Progenitor cell of endocrine pancreas (in vitro differentiated cells): ENCODE measurements at regions not wholly inside any gene's neighbourhood (a gene's known extent, or its start where the extent isn't known, plus 50 kb on each side); places are given as distances from the start of the nearest gene placed in this dataset.

ENCODE experiments used
- DNase-seq: peaks from one replicate; pipeline ENCODE4 v3.0.0; 2021; ENCODE audit warnings: low spot score; ENCODE audit not compliant: unreplicated experiment
- H3K27ac Mint-ChIP-seq: 2 replicates; pipeline ENCODE4 v1.8.0; 2021; ENCODE audit warnings: mild to moderate bottlenecking, moderate library complexity, mixed read lengths
- H3K27me3 Mint-ChIP-seq: 2 replicates; pipeline ENCODE4 v1.8.0; 2021; ENCODE audit warnings: mixed read lengths
- H3K36me3 Mint-ChIP-seq: 2 replicates; pipeline ENCODE4 v1.8.0; 2022; ENCODE audit warnings: mixed read lengths; ENCODE audit not compliant: insufficient read depth
- H3K4me1 Mint-ChIP-seq: 2 replicates; pipeline ENCODE4 v1.8.0; 2021; ENCODE audit warnings: low read depth, mixed read lengths
- H3K4me3 Mint-ChIP-seq: 2 replicates; pipeline ENCODE4 v1.8.0; 2021; ENCODE audit warnings: low read depth, mild to moderate bottlenecking, moderate library complexity, mixed read lengths
- H3K9me3 Mint-ChIP-seq: 2 replicates; pipeline ENCODE4 v1.8.0; 2021; ENCODE audit warnings: low read depth, mixed read lengths
- TF ChIP-seq, protein P1 (sequence below): fragments of 200-600 bp; sonication (generic); IDR thresholded peaks from one replicate; pipeline ENCODE4 v1.5.0; 2021; ENCODE audit warnings: antibody characterized with exemption, mild to moderate bottlenecking; ENCODE audit not compliant: unreplicated experiment

DNA sequence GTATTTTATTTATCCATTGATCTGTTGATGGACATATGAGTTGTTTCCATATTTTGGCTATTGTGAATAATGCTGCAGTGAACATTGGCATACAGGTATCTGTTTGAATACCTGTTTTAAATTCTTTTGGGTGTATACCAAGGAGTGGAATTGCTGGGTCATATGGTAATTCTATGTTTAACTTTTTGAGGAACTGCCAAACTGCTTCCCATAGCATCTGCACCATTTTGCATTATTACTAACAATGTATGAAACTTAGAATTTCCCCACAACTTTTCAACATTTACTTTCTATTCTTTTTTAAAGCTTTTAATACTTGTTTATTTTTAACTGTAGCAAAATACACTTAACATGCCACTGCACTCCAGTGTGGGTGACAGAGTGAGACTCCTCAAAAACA lies 57.0 kb upstream of the MSN start:
- no peak for DNase-seq
- Mint-ChIP-seq H3K27me3 (no peaks in the 10 kb centered on the region), H3K27ac (no peak overlapping the region)

DNA sequence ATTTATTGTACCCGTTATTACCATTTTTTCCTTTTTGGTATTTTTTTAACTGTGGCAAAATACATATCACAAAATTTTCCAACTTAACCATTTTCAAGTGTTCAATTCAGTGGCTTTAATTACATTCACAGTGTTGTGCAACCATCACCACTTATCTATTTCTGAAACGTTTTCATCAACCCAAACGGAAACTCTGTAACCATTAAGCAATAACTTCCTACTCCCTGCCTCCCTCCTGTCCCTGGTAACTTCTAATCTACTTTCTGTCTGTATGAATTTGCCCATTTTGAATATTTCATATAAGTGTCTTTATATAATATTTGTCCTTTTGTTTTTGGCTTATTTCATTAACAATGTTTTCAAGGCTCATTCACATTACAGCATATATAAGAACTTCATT lies 57.4 kb upstream of the MSN start:
- TF ChIP-seq, protein P1, sequence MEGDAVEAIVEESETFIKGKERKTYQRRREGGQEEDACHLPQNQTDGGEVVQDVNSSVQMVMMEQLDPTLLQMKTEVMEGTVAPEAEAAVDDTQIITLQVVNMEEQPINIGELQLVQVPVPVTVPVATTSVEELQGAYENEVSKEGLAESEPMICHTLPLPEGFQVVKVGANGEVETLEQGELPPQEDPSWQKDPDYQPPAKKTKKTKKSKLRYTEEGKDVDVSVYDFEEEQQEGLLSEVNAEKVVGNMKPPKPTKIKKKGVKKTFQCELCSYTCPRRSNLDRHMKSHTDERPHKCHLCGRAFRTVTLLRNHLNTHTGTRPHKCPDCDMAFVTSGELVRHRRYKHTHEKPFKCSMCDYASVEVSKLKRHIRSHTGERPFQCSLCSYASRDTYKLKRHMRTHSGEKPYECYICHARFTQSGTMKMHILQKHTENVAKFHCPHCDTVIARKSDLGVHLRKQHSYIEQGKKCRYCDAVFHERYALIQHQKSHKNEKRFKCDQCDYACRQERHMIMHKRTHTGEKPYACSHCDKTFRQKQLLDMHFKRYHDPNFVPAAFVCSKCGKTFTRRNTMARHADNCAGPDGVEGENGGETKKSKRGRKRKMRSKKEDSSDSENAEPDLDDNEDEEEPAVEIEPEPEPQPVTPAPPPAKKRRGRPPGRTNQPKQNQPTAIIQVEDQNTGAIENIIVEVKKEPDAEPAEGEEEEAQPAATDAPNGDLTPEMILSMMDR = no peak
- peaks cover 26% of the 10 kb centered on the region for H3K9me3 Mint-ChIP-seq
- H3K27me3 Mint-ChIP-seq = no peaks in the 10 kb centered on the region
- H3K36me3 Mint-ChIP-seq = no peaks in the 10 kb centered on the region
- DNase-seq = no peak
- no peak overlapping the region for H3K27ac Mint-ChIP-seq
- H3K4me1 Mint-ChIP-seq = no peaks in the 10 kb centered on the region
- no peak overlapping the region for H3K4me3 Mint-ChIP-seq

More for the DNA sequence above, 57.0 kb upstream of the MSN start:
- Mint-ChIP-seq H3K36me3 (no peaks in the 10 kb centered on the region), H3K9me3 (peaks cover 22% of the 10 kb centered on the region), H3K4me1 (no peaks in the 10 kb centered on the region), H3K4me3 (no peak overlapping the region)
- TF ChIP-seq, protein P1 = no peak

DNA sequence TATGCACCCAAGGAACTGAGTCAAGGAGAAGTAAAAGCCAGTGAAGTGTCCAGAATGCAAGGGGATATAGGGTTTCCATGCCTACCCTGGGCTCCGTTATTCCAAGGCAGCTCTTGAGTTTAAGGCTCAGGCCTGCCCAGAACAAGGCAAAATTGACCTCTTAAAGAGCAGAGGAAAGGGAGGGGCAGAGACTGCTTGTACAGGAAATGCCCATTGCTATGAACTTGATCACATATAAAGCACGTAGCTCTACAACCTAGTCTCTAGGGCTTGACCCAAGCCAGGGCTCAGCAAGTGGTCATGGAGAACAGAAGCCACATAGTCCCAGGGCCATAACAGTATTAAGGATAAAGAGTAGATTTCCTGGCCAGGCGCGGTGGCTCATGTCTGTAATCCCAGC lies 58.2 kb upstream of the MSN start:
- TF ChIP-seq, protein P1 = no peak
- Mint-ChIP-seq H3K4me3 (no peak overlapping the region), H3K27me3 (no peaks in the 10 kb centered on the region), H3K9me3 (peaks cover 30% of the 10 kb centered on the region), H3K4me1 (no peaks in the 10 kb centered on the region), H3K36me3 (no peaks in the 10 kb centered on the region), H3K27ac (no peak overlapping the region)
- no peak for DNase-seq

DNA sequence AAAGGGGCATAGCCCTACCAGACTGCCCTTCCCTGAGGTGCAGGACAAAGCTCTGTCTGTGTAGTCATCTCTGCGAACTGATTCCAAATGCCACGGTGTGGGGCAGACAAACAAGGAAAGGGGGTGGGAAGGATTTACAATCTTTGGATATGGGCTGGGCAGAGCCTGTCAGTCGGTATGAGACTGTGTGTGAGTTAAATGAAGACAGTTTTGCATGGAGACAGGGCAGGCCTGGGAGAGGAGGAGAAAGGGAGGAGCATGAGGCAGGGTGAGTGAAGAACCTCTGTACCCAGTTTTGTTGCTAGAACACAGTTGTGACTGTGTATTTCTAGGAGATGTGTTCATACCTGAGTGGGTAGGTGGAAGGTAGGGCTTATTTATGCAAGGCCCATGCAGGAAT lies 59.4 kb upstream of the MSN start:
- H3K4me3 Mint-ChIP-seq = no peak overlapping the region
- no peak for DNase-seq
- TF ChIP-seq, protein P1 = no peak
- H3K27me3 Mint-ChIP-seq = no peaks in the 10 kb centered on the region
- no peaks in the 10 kb centered on the region for H3K36me3 Mint-ChIP-seq
- H3K27ac Mint-ChIP-seq = no peak overlapping the region
- H3K9me3 Mint-ChIP-seq = peaks cover 33% of the 10 kb centered on the region
- no peaks in the 10 kb centered on the region for H3K4me1 Mint-ChIP-seq

DNA sequence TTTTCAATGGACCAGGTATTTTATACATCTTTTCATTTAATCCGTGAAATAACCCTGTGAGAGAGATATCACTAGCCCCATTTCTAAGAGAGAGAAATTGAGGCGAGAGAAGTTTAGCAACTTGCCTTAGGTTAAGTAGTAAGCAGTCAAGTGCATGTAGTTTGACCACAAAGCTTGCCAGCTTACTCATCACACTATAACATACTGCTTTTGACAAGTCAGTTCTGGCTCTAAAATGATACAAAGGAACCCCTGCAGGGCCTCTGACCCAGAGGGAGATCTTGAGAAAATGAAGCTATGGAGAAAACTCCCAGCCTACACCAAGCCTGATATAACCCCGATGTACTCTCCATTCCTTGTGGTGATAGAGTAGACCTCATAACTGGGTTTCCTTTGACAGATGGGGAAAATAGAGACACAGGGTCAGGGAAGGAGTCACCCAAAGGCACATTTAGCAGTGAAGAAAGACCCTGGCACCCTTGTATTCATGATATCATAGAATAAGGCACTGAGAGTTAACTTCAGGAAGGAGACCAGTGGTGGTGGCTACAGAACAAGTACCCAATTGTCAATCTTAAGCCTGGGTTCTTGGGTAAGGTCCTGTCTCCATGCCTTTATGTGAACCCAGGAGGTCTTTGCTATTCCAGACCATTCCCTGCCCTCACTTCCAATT lies 60.2 kb upstream of the MSN start:
- Mint-ChIP-seq H3K27me3 (no peaks in the 10 kb centered on the region), H3K27ac (no peak overlapping the region), H3K4me3 (no peak overlapping the region), H3K9me3 (peaks cover 33% of the 10 kb centered on the region), H3K36me3 (no peaks in the 10 kb centered on the region), H3K4me1 (no peaks in the 10 kb centered on the region)
- TF ChIP-seq, protein P1 = no peak
- DNase-seq = no peak
